Tibial artery (tissue), 4 donors: ENCODE measurements at regions not wholly inside any gene's neighbourhood (a gene's known extent, or its start where the extent isn't known, plus 50 kb on each side); places are given as distances from the start of the nearest gene placed in this dataset.

Experiments
- DNase-seq, 2 donors: peaks; one replicate each; pipeline ENCODE4 v3.0.0-alpha.2; 2019
- H3K27ac ChIP-seq, 2 donors: fragments of 200-600 bp; sonication (generic) in 1 of 2; 1 replicate in 1 of 2; 2 replicates in 1 of 2; pipeline ENCODE4 v1.5.1; 2018 to 2019; ENCODE audit warnings: mild to moderate bottlenecking in 1 of 2
- H3K27me3 ChIP-seq, 2 donors: fragments of 200-600 bp; sonication (generic) in 1 of 2; one replicate each; pipeline versions ENCODE4 v1.5.1 to v1.6.0; 2016 to 2019
- H3K36me3 ChIP-seq, 3 donors: fragments of 200-600 bp; sonication (generic) in 2 of 3; one replicate each; pipeline ENCODE4 v1.5.1; 2016 to 2019; ENCODE audit warnings: mild to moderate bottlenecking in 2 of 3
- H3K4me1 ChIP-seq, 4 donors: fragments of 200-600 bp; sonication (generic) in 2 of 4; 1 replicate in 3 of 4; 2 replicates in 1 of 4; pipeline ENCODE4 v1.5.1; 2016 to 2019
- H3K4me3 ChIP-seq, 2 donors: fragments of 200-600 bp; sonication (generic) in 1 of 2; 1 replicate in 1 of 2; 2 replicates in 1 of 2; pipeline ENCODE4 v1.5.1; 2018 to 2019; ENCODE audit warnings: mild to moderate bottlenecking in 2 of 2
- H3K9me3 ChIP-seq, 3 donors: fragments of 200-600 bp; sonication (generic) in 1 of 3; one replicate each; pipeline ENCODE4 v1.5.1; 2016 to 2019
- intact Hi-C: fragments of 100-400 bp; cut with DNase I; formaldehyde crosslinking; loops from one replicate; pipeline ENCODE4 v1.15.0; 2023; ENCODE audit warnings: low total_unique reads
- TF ChIP-seq, protein P1 (sequence below), 2 experiments: fragments of 200-600 bp in 1 of 2; fragments of 450-650 bp in 1 of 2; IDR thresholded peaks; one replicate each; pipeline ENCODE4 v1.5.1; 2017 to 2019; ENCODE audit warnings: antibody characterized with exemption in 2 of 2, mild to moderate bottlenecking in 1 of 2, moderate library complexity in 1 of 2

- no peak for DNase-seq
- H3K9me3 ChIP-seq: no peaks in the 10 kb centered on the region
- no peaks in the 10 kb centered on the region for H3K36me3 ChIP-seq
- H3K4me1 ChIP-seq: peaks cover 0 to 25% (median 4%) of the 10 kb centered on the region in 4 donors
- TF ChIP-seq, protein P1, sequence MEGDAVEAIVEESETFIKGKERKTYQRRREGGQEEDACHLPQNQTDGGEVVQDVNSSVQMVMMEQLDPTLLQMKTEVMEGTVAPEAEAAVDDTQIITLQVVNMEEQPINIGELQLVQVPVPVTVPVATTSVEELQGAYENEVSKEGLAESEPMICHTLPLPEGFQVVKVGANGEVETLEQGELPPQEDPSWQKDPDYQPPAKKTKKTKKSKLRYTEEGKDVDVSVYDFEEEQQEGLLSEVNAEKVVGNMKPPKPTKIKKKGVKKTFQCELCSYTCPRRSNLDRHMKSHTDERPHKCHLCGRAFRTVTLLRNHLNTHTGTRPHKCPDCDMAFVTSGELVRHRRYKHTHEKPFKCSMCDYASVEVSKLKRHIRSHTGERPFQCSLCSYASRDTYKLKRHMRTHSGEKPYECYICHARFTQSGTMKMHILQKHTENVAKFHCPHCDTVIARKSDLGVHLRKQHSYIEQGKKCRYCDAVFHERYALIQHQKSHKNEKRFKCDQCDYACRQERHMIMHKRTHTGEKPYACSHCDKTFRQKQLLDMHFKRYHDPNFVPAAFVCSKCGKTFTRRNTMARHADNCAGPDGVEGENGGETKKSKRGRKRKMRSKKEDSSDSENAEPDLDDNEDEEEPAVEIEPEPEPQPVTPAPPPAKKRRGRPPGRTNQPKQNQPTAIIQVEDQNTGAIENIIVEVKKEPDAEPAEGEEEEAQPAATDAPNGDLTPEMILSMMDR (IDR thresholded peaks at IDR 0.05): no peak
- no peaks in the 10 kb centered on the region for H3K27me3 ChIP-seq
- intact Hi-C loops: no loop called here
- no peak overlapping the region for H3K4me3 ChIP-seq
- H3K27ac ChIP-seq: no peak overlapping the region
Measured at GRCh38 chr2:215782295-215782694, 231.1 kb downstream of the MREG start.

DNA sequence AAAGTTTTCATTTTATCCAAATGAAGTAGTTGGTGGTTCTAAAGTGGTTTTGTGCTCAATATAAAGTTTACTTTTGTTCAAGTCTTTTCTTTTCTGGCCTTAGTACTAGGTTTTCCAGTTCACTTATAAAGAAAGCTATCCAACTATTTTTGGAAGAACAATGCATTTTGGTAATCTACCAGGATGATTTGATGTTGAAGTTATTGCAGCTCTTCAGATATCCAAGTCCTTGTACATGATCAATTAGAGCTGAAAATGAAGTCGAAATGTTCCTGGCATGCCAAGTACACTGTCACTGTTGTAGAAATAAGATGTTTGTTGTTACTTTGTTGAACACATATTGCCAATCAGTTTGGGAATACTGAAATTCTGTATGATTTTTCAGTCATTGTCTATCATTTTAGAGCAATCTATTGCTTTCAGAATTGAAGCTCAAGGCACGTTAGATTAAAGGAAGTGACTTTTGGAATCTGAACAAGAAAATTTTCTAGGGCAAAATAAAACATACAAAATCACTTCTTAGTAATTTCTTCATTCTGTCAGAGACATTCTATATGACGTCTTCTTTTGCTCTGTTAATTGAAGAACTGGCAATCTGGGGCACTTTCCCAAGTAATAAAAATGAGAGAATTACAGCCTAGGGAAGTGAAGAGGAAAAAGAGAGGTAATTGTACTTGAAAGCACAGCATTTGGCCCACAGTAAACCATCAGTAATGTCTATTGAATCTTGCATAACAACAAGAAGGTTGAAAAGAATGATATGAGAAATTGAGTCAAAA lies 232.3 kb downstream of the MREG start:
- intact Hi-C loops: no loop called here
- Histone ChIP-seq H3K9me3 (no peaks in the 10 kb centered on the region), H3K36me3 (no peaks in the 10 kb centered on the region), H3K4me3 (no peak overlapping the region), H3K27me3 (no peaks in the 10 kb centered on the region), H3K27ac (no peak overlapping the region), H3K4me1 (peaks cover 0 to 25% (median 4%) of the 10 kb centered on the region in 4 donors)
- TF ChIP-seq, protein P1 (IDR thresholded peaks at IDR 0.05): no peak
- no peak for DNase-seq

DNA sequence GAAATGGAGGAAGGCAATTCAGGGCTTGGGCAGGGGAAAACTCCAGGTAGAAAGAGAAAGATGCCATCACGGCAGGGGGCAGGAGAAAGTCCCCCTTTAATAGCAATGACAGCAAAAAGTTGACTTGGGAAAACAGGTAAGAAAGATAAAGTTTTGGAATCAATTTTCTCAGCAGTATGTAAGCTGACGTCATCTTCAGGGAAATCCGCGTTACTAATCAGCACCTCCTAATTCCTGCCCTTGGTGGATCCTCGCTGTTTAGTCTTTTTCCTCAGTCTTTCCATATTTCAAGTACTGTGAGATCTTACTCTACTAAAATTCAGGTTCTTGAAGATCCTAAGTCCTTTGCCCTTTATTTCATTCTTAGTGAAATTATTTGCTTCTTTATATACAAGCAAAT lies 233.0 kb downstream of the MREG start:
- intact Hi-C loops: no loop called here
- H3K27me3 ChIP-seq: no peaks in the 10 kb centered on the region
- no peaks in the 10 kb centered on the region for H3K9me3 ChIP-seq
- H3K4me3 ChIP-seq: no peak overlapping the region
- no peak overlapping the region for H3K27ac ChIP-seq
- peaks cover 0 to 25% (median 4%) of the 10 kb centered on the region in 4 donors for H3K4me1 ChIP-seq
- TF ChIP-seq, protein P1 (IDR thresholded peaks at IDR 0.05): no peak
- no peaks in the 10 kb centered on the region for H3K36me3 ChIP-seq
- DNase-seq: no peak

- peaks cover 0 to 25% (median 4%) of the 10 kb centered on the region in 4 donors for H3K4me1 ChIP-seq
- no peaks in the 10 kb centered on the region for H3K27me3 ChIP-seq
- H3K9me3 ChIP-seq: no peaks in the 10 kb centered on the region
- H3K27ac ChIP-seq: no peak overlapping the region
- TF ChIP-seq, protein P1 (IDR thresholded peaks at IDR 0.05): no peak
- no peaks in the 10 kb centered on the region for H3K36me3 ChIP-seq
- H3K4me3 ChIP-seq: no peak overlapping the region
- no peak for DNase-seq
- intact Hi-C loops: no loop called here
Measured at GRCh38 chr2:215779912-215780311, 233.4 kb downstream of the MREG start.

- H3K36me3 ChIP-seq: no peaks in the 10 kb centered on the region
Measured at GRCh38 chr2:215777465-215778044, 235.8 kb downstream of the MREG start.

More at GRCh38 chr2:215777465-215778044, 235.8 kb downstream of the MREG start:
- DNase-seq: no peak
- H3K4me1 ChIP-seq: peaks cover 0 to 31% (median 10%) of the 10 kb centered on the region in 4 donors
- TF ChIP-seq, protein P1 (IDR thresholded peaks at IDR 0.05): no peak
- no peak overlapping the region for H3K4me3 ChIP-seq
- no peak overlapping the region for H3K27ac ChIP-seq
- intact Hi-C loops: no loop called here
- no peaks in the 10 kb centered on the region for H3K9me3 ChIP-seq
- H3K27me3 ChIP-seq: no peaks in the 10 kb centered on the region
